ENCODE measurements at regions not wholly inside any gene's neighbourhood (a gene's known extent, or its start where the extent isn't known, plus 50 kb on each side); places are given as distances from the start of the nearest gene placed in this dataset.

DNA sequence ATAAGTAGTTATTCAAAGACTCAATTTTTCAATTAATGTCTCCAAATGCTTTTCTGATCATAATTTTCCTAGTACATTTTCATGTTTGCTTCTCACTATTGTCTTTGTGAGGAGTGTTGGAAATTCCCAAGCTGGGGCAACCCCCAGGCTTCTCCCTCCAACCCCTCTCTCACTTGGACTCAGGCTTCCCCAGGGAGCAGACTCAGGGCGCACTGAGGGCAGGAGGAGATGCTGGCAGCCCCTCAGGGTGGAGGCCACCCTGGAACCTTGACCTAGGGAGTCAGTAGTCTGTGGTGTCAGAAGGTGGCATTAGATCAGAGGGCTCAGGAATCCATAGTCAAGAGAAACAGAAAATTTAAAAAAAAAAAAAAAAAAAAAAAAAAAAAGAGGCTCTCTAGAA lies 86.5 kb upstream of the IRS2 start:
- TF ChIP-seq POLR2AphosphoS5 (IDR thresholded peaks at IDR 0.05; ENCODE audit: insufficient read depth in 1 of 2, low read depth in 1 of 2) (no peak), POLR2A (IDR thresholded peaks at IDR 0.05) (no peak)
- TF ChIP-seq, protein P1, sequence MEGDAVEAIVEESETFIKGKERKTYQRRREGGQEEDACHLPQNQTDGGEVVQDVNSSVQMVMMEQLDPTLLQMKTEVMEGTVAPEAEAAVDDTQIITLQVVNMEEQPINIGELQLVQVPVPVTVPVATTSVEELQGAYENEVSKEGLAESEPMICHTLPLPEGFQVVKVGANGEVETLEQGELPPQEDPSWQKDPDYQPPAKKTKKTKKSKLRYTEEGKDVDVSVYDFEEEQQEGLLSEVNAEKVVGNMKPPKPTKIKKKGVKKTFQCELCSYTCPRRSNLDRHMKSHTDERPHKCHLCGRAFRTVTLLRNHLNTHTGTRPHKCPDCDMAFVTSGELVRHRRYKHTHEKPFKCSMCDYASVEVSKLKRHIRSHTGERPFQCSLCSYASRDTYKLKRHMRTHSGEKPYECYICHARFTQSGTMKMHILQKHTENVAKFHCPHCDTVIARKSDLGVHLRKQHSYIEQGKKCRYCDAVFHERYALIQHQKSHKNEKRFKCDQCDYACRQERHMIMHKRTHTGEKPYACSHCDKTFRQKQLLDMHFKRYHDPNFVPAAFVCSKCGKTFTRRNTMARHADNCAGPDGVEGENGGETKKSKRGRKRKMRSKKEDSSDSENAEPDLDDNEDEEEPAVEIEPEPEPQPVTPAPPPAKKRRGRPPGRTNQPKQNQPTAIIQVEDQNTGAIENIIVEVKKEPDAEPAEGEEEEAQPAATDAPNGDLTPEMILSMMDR (IDR thresholded peaks at IDR 0.05): no peak
- H3K4me1 ChIP-seq: peaks cover 3% of the 10 kb centered on the region
- no peaks in the 10 kb centered on the region for H3K9me3 ChIP-seq
- H3K27me3 ChIP-seq: no peaks in the 10 kb centered on the region
- H3K36me3 ChIP-seq: no peaks in the 10 kb centered on the region
- intact Hi-C loops (cut with DNase I): loop anchor here (10.0 kb wide), 1 partner anchor 1328 kb away; no protein-coding TSS in a partner anchor
- H3K4me3 ChIP-seq: no peak overlapping the region
- no peak overlapping the region for H3K27ac ChIP-seq
- peak in 1 of 2 donors; percentile 75 for DNase-seq (ENCODE audit: extremely low spot score in 2 of 2)

DNA sequence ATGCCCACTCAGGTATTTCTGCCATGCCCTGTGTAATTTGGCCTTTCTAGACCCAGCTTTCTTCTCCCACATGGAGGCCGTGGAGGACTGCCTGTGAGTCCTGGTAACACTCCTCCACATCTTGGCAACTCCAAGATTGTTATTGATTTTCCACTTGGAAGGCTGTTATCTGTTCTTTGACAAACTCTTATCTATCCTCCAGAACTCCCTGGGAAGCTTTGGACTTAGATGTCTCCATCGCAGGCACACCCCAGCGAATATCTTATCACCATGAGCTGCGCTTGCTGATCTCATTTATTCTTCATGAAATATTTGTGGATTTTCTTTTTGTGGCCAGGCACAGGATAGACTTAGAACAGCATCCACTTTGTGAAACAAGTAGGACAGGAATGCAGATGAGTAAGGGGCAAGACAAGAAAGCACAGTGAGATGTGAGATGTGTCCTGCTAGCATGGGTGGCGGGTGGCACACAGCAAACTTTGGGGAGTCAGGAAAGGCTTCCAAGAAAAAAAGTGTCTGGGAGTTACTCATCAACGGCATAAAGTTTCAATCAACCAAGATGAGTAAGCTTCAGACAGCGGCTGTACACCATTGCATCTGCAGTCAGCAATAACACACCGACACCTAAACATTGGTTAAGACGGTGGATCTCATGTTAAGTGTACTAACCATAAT lies 84.5 kb upstream of the IRS2 start:
- Histone ChIP-seq H3K4me3 (no peak overlapping the region), H3K4me1 (peaks cover 3% of the 10 kb centered on the region), H3K27ac (no peak overlapping the region), H3K27me3 (no peaks in the 10 kb centered on the region), H3K9me3 (no peaks in the 10 kb centered on the region), H3K36me3 (no peaks in the 10 kb centered on the region)
- TF ChIP-seq POLR2AphosphoS5 (IDR thresholded peaks at IDR 0.05; ENCODE audit: insufficient read depth in 1 of 2, low read depth in 1 of 2) (no peak), POLR2A (IDR thresholded peaks at IDR 0.05) (no peak)
- TF ChIP-seq, protein P1 (IDR thresholded peaks at IDR 0.05): no peak
- no peak for DNase-seq (ENCODE audit: extremely low spot score in 2 of 2)
- intact Hi-C loops (cut with DNase I): loop anchor here (10.0 kb wide), 1 partner anchor 1326 kb away; no protein-coding TSS in a partner anchor

DNA sequence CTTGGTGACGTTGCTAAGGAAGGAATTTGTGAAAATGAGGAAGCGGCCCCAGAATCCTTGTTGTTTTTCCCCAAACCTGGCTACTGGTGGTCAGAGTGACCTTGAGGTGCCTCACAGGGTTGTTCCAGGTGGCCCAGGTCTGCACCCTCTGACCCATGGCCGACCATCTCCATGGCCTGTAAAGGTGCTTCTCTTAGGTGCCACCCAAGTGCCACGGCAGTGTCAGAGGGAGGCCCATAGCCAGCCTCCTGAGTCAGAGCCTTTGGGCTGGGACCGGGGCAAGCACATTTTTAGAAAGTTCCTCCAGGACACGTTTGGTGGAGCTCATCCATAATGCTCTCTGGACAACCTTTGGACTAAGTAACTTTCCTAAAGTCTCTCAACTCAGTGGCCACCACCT lies 83.9 kb upstream of the IRS2 start:
- no peaks in the 10 kb centered on the region for H3K36me3 ChIP-seq
- H3K4me3 ChIP-seq: peak overlapping the region in 1 of 2 donors; percentile 40
- intact Hi-C loops (cut with DNase I): loop anchor here (10.0 kb wide), 1 partner anchor 1325 kb away; no protein-coding TSS in a partner anchor
- no peaks in the 10 kb centered on the region for H3K9me3 ChIP-seq
- H3K27me3 ChIP-seq: no peaks in the 10 kb centered on the region
- peak; percentile 16 to 83 for DNase-seq (ENCODE audit: extremely low spot score in 2 of 2)
- peaks cover 3% of the 10 kb centered on the region for H3K4me1 ChIP-seq
- H3K27ac ChIP-seq: peak overlapping the region; percentile 46
- no peak for TF ChIP-seq POLR2A (IDR thresholded peaks at IDR 0.05)
- no peak for TF ChIP-seq POLR2AphosphoS5 (IDR thresholded peaks at IDR 0.05; ENCODE audit: insufficient read depth in 1 of 2, low read depth in 1 of 2)
- TF ChIP-seq, protein P1 (IDR thresholded peaks at IDR 0.05): no peak

DNA sequence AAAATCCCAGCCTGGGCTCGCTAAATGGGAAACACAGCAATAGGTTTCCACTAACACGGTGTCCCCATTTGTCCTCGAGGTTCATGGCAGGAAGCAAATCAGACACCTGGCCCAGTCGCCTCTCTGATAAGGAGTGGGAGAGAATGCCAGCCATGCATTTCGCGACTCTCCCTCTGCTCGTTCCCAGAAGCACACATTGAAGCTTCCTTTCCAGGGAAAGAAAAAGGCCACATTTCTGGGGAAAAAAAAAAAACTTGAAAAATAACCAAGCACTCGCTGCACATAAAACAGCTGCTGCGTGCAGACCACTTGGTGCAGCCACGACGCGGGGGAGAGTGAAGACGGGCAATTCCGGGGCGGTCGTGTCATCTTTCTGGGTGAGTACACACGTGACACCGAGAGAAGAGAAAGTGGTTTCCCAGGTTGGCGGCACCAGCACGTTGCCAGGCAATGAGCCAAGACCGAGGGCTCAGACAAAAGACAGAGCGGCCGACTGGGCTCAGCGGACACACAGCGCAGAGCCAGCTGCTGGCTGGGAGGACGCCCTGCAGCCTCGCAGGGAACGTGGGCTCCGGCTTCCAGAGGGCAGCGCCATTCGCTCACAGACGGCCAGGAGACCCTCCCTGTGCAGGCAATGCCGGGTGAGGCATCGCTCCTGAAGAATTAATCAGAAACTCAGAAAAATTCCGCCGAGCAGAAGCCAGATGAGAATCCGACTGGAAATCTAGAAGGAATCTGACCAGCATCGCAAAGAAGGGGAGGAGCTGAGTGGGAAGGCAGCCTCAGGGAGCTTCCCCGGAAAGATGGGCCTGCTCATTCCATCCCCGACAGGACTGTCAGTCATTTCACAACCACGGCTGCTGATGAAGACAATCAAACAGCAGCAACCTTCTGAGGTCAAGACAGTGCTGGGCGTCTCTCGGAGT lies 83.2 kb upstream of the IRS2 start:
- intact Hi-C loops (cut with DNase I): loop anchor here (10.0 kb wide), 1 partner anchor 1325 kb away; no protein-coding TSS in a partner anchor
- Histone ChIP-seq H3K36me3 (no peaks in the 10 kb centered on the region), H3K27me3 (no peaks in the 10 kb centered on the region), H3K27ac (peak overlapping the region; percentile 46), H3K4me1 (peaks cover 3% of the 10 kb centered on the region), H3K9me3 (no peaks in the 10 kb centered on the region), H3K4me3 (peak overlapping the region; percentile 36 to 40)
- TF ChIP-seq, protein P1 (IDR thresholded peaks at IDR 0.05): no peak
- TF ChIP-seq POLR2AphosphoS5 (IDR thresholded peaks at IDR 0.05; ENCODE audit: insufficient read depth in 1 of 2, low read depth in 1 of 2) (peak in 1 of 2 donors; percentile 52), POLR2A (IDR thresholded peaks at IDR 0.05) (no peak)
- DNase-seq (ENCODE audit: extremely low spot score in 2 of 2): peak; percentile 80 to 88

Data from vagina (tissue), 2 donors.